ENCODE measurements at regions not wholly inside any gene's neighbourhood (a gene's known extent, or its start where the extent isn't known, plus 50 kb on each side); places are given as distances from the start of the nearest gene placed in this dataset.

DNA sequence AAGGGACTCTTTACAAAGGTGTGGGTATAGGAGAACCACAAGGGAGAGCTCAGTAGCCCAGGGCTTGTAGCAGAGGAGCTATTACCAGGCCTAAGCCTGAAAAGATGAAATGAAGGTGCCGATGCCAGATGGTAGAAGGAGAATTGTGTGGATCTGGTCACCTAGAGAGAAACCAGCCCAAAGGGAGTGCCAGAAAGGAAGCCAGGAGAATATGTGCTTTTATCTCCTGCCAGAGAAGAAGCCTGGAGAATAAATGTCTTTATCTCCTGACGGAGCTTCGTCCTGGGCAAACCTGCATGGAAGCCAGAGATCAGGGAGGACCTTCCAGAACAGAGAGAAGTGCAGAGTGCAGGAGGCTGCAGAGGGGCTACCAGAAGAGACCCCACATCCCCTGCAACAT is 142.6 kb downstream of the MED10 start:
- no peak for DNase-seq

DNA sequence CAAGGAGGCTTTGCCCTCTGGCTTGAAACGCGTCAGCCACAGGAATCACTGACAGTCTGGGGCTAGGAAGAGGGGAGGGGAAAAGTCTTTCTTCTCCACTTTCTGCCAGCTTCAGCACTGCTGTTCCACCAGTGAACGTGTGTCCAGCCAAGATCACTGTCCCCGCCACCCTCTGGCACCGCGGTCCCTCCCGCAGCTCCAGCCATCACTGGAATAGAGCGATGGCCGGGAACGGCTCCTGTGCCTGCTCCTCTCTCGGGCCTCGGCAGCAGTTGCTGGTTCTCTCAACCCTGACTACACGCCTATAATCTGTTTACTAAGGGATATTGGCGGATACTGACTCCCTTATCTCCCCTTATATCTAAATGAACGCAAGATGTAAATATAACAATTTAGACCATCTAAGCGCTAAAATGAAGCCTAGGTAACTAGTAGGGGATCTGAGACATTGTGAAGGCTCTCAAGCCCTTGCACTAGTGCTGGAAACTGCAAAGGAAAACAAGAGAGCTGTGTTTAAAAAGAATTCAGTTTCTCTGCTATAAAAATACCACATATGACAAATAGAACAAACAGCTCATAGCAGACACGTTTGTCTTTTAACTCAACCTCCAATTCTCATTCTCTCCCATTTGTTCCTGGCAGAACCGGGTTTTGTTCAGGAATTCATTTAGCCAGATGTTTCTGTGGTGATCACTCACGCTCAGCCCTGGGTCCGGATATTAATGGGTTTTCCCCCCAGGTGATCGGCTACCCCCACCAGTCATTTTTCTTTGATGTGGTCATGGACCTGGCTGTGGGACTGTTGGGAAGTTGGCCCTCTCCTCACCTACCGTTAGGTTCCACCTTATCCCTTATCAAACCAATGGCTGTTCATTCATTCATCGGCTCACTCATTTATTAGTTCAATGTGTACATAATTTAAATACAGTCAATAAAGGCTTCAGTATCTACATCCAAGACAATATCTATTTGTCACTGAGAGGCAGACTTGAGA is 149.8 kb downstream of the MED10 start:
- DNase-seq, result no peak

DNA sequence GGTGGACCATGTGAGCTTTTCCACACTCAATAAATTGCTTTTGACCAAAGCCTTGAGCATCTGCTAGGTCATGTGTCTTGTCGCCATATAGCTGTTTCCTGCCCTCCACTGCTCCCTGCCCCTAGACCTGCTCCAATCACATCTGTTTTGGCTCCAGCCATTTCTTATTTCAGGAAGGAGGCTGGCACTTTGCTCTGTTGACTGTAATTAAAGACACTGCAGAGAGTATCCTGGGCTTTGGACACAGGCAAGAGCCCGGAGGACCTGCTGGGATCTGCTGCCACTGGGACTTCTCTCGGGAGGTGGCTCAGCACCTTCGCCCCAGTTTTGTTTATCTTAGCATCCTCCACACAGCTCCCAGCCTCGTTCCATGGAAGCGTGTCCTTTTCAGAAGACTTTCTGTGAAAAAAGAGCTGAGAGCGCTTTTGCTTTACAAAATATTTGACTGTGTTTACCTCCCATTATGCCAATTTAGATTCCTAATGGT is 153.2 kb downstream of the MED10 start:
- no peak for DNase-seq

DNA sequence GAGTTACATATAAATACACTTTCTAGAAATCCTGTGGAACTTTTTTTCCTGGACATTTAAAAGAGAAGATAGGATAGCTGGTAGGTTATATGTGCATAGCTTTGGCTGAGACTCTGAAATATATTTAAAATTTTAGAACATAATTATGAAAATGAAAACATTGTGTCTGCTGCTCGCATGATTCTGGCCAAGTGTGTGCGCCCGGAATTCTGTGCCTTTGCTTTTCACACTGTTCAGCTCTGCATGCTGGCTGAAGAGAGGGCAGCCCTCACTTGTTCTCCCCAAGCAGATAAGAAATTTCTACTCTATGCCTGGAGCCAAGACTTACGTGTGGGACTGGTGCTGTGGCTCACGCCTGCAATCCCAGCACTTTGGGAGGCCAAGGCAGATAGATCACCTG is 153.9 kb downstream of the MED10 start:
- DNase-seq, result no peak

DNA sequence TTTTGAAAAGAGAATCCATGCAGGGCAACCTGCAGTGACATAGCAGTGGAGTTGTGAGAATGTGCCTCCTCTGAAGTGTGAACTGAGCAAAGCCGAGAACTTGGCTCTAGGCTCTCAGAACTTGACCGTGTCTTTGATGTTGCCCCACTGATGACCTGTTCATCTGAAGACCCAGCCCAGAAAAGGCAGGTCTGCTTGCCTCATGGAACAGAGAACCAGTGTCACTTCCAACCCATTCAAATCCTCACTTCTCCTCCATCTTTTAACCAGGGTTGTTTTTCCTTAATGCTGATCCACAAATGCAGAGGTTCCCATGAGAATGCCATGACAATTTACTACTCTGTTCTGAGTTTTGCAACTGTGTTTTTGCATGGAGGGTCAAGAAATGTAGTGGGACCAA is 155.4 kb downstream of the MED10 start:
- no peak for DNase-seq

DNA sequence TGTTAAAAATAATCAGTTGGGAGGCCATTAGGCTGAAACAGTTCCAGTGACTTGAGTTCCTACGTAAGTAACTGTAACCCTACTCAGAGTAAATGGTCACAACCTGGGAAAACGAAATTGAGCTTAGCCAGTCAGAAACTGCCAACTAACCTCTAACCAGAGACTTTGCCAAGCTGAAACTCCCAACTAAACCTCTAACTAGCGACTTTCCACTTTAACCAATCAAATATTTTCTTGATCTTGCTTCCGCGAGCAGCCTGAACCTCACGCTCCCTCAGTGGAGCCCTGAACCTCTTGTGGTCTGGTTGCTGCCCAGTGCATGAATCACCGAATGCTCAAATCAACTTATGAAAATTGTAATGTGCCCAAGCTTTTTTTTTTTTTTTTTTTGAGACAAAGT is 156.2 kb downstream of the MED10 start:
- DNase-seq, result no peak

DNA sequence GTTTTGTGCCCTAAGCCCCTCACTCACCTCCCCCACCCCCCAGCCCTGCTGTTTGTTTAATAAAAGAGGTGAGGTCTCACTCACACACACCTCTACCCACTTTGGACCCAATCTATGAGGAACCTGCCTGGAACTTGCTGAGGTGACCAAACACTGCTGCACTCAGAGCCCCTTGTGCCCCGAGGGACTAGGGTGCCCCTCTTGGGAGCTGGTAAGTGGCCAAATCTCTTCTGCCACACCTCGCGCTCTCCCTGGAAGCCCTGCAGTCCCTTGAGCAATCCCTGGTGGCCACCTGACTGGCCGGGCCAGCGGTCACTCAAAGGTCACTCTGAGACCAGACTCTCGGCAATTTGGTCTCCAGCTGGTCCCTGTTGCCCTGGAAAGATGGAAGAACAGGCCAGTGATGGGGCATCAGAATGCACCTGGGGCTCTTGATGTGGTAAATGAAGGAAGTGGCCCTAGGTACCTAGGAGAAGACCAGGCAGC is 157.2 kb downstream of the MED10 start:
- no peak for DNase-seq

DNA sequence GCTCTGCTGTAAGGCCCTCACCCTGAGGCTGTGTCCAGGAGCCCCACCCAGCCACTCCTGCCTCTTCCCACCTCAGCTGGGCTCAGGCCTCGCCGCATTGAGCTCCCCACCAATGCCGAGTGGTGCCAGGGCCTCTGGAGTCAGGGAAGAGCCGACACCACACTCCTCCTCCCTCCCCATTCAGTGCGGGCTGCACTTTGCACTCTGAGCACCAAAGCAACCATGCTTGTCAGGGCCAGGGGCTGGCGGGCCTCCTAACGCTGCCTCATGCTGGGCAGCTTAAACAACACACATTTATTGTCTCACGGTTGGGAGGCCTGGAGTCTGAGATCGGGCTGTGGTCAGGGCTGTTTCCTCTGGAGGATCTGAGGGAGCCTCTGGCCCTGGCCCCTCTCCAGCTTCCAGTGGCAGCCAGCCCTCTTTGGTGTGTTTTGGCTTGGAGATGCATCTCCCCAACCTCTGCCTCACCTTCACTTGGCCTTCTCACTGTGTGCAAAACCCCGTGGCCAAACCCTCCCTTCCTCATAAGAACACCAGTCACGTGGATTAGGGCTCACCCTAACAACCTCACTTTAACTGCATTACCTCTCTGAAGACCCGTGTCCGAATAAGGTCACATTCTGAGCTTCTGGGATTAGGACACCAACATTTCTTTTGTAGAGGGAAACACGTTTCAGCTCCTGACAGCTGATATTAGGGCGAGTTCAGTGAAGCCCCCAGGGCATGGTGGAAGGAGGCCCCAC is 157.8 kb downstream of the MED10 start:
- DNase-seq, result no peak

DNA sequence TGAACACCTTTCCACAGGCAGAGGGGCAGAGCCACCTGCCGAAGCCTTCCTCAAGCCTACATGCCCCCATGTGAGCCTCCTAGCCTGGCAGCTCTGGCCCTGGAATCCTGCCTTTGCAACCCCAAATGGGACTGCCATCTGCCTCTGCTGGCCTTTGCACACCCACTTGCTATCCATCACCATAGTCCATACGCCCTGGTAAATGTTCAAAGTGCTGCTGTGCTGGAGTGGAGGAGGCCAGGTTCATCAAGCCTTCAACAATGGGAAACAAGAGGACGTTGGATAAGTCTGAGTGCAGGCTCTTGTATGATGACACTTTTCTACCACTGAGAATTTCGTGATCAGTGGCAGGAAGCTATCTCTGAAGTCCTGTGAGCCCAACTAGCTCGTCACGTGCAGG is 159.8 kb downstream of the MED10 start:
- DNase-seq, result no peak

DNA sequence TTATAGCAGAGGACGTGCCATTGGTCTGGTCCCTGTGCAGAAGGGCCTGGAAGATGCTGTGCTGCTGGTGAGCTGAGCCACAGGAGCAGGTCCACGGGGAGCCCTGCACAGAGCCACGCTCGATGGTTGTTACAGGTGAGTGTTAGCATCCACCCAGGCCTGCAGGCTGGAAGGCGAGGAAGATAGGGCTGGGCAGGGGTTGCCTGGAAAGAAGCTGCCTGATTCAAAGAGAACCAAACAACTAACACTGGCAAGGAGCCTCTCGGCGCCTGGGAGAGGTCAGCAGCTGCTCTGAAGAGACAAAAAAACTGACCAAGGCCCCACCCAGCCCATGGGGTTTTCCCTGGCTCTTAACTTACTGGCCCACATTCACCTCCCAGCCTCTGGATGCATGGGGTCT is 160.2 kb downstream of the MED10 start:
- no peak for DNase-seq

DNA sequence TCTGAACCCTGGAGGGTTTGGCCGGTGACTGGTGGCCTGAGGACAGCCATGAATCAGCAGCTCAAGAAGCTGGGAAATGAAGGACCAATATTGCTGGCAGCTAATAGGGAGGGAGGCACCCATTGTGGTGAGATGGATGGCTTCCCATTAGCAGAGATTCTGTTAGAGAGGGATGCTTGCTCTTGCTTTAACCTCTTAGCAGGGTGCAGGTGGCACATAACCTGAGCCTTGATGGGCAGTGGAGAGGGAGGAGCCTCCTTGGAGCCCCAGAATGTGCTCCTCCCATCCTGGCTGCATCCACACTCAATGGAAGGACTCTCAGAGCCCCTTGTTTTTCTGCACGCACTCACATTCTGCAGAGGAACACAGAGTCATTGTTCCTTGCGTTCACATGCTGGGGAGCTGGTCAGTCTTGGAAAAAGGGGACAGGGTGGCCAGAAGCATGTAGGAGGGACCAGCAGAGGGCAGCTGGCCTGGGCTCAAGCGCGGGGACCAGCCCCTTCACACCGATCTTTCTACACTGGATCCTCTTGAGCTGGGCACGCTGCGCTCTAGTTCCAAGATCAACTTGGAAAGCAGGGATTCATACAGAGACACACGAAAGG is 161.8 kb downstream of the MED10 start:
- no peak for DNase-seq

DNA sequence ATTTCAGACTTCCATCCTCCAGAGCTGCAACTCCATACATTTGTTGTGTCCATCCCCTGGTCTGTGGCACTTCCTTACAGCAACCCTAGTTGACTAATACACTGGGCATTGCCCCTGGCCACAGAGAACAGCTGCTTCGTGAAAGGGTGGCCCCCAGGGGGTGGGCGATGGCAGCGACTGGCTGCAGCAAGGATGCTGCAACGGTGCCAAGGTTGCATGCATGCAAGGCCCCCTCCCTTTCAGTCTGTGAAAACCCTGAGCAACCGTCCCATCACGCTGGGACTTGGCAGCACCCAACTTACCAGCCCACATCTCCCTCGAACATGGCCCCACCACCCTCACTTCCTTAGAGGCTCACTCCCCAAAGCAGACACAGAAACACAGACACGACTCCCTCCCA is 162.5 kb downstream of the MED10 start:
- no peak for DNase-seq

DNA sequence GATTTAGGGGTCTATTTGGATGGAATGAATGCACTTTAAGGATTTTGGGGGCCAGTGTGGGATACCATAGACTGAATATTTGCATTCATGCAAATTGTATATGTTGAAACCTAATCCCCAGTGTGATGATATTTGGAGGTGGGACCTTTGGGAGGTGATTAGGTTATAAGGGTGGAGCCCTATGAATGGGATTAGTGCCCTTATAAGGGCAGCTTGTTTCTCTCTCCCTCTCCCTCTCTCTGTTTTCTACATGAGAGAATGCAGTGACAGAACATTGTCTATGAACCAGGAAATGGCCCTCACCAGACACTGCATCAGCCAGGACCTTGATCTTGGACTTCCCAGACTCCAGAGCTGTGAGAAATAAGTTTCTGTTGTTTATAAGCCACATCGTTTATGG is 166.1 kb downstream of the MED10 start:
- DNase-seq, result no peak

DNA sequence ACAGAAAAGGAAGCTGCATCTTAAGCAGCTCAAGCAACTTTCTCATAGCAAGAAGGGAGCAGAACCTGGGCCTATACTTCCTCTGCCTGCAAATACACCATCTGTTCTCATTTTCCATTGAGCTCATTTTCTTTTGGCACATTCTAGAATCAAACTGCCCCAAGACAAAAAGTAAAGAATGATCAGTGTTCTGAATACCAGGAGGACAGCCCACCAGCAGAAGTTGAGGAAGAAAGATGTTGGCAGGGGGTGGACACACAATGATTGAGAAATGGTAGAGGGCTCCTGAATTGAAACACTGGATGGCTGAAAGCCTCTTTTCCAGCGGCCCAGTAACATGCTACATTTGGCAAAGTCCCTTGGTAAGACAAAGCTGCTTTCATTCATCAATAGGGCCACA is 171.8 kb downstream of the MED10 start:
- no peak for DNase-seq

DNA sequence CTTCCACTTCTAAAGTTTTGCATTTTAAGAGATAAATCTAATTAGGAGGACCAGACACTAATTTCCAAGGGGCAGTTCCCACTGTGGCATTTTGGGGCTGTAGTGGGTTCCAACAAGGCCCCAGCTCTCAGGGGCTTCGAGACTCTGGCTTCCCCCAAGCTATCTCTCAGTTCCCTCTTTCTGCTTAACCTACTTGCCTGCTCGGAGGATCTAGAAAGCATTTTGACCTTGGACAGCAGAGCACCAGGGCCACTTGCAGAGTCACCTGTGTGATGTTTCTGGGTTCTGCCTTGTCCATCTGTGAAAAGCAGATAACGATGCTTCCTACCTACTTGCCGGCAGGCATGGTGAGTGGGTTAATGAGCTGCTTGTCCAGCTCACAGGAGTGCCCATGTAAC is 175.4 kb downstream of the MED10 start:
- DNase-seq, result no peak

DNA sequence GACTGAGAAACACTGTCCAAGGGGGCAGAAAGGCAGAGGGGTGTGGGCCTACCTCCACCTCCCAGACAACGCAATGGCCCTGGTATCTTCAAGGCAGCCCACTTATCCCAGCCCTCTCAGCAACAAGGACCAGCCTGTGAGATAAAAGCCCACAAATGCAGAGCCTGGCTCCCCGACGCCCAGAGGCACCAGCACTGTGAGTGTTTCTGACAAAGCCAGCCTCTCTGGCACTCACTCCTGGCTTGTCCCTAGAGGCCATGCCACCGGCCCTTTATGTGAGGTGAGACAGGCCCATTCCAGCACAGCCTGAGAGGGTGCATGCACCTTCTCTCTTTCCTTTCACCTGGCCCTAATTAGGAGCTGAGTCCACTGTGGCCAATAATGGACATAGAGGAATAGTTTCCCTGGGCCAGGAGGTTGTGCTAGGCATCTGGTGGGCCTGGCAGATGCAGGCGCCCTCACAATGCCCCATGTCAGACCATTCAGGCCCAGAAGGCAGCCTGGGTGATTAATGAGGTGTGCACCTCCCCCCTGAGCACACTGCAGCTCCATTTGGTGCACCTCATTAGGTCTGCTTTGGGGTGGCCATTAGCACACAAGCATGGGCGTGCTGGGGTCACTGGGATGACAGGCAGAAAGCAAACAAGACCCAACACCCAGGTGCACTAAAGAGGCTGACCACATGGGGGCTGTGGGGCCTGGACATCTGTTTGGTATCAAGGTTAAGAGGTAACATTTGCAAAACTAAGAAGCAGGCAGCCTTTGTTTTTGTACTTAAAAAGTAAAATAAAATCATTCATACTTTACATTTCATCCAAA is 176.0 kb downstream of the MED10 start:
- peak; percentile 8 for DNase-seq

DNA sequence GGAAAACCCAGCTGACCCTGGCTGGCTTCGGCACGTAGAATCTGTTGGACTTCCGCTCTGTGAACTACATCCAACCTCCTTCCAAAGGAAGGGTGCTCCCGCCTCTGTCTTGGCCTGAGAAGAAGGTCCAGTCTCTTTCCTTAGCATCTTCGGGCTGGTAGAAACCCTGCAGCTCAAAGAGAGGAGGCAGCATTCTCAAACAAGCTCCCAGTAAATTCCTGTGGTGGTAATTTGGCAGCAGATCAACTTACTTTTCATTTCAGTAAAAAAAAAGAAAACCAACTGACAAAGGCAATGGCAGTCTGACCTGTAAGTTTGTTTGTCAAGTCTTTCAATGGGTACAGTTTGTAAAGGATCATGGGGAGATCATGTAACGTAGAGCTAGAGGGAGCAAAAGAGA is 176.7 kb downstream of the MED10 start:
- DNase-seq, result no peak

DNA sequence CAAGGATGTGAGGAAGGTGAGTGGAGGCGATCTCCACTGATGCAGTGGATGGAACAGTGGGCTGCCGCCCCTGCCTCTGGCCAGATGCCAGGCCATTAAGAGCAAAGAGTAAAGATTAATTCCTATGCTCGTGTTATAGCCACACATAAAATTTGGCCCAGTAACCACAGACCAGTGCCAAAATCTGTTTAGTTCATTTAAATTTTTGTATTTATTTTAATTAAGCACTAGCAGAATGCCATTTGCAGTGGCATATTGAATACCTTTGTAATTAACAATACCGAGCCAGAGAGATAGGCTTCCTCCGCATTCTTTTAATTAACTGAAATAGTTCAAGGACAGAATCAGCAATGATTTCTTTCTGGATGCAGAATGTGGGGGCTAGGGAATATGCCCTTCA is 179.8 kb downstream of the MED10 start:
- no peak for DNase-seq

DNA sequence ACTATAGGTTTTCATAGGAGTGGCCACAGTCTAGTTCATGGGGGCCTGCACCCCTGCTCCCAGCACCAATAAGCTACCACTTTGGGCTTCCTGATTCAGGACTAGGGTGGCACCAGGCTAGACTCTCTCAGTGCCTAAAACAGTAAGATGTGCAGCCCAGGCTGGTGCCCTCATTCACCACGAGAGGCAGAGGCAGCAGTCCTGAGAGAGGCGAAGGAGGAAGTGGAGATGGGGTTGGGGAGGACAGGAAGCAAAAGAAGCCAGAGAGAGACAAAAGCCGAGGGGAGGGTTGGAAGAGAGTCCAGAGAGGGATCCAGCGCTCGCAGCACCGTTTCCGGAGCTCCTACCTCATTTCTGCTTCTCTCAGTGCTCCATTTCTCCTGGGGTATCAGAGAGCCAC is 180.9 kb downstream of the MED10 start:
- DNase-seq, result no peak

DNA sequence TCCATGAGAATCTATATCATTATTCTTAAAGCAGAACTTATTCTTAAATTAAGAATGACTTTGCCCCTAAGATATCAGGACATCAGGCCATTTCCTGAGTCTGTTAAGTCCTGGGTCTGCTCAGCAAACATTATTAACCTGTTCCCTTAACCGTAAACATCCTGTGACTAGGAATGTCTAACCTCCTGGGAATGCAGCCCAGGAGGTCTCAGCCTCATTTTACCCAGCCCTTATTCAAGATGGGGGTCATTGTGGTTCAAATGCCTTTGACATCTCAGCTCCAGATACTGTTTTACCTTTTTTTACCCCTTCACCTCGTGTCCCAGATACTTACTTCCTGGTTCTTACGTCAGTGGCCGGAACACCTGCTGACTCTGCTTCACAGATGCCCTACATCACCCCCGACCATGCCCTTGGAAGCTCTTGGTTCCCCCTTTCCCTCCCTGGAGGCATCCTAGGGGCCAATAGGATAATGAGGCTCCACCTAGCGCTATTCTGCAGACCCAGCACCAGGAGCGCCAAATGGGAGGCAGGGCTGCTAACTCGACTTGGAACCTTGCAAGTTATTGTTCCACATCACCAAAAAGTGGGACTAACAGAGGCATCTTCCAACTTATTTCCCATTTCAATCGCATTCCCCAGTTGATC is 182.5 kb downstream of the MED10 start:
- DNase-seq, result no peak

DNA sequence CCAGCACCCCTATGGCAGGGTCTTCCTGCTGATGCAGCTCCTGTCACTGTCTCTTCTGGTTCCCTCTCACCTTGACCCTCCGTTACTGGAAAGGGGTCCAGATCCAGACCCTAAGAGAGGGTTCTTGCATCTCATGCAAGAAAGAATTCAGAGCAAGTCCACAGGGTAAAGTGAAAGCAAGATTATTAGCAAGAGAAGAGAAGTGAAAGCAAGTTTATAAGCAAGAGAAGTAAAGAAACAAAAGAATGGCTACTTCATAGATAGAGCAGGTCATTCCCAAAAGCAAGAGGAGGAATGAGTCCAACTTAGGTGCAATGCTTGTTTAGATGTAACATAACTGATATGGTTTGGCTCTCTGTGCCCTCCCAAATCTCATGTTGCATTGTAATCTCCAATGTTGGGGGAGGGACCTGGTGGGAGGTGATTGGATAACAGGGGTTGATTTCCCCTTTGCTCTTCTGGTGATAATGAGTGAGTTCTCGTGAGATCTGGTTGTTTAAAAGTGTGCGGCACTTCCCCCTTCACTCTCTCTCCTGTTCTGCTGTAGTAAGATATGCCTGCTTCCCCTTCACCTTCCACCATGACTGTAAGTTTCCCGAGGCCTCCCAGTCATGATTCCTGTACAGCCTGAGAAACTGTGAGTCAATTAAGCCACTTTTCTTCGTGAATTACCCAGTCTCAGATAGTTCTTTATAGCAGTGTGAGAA is 183.3 kb downstream of the MED10 start:
- DNase-seq, result no peak

Measured in activated CD4-positive, alpha-beta T cell treated with anti-CD3 and anti-CD28 coated beads for 48 hours (primary cell).